NT2/D1 (cell line): ENCODE measurements at regions not wholly inside any gene's neighbourhood (a gene's known extent, or its start where the extent isn't known, plus 50 kb on each side); places are given as distances from the start of the nearest gene placed in this dataset.

Experiments used
- DNase-seq: peaks from one replicate; pipeline ENCODE4 v3.0.0-alpha.2; 2011; ENCODE audit warnings: low read depth, low spot score
- H3K27me3 ChIP-seq: 2 replicates; pipeline ENCODE4 v1.6.0; 2011; ENCODE audit warnings: mild to moderate bottlenecking; ENCODE audit not compliant: insufficient read length, insufficient read depth
- H3K36me3 ChIP-seq: 2 replicates; pipeline ENCODE4 v1.6.1; 2011; ENCODE audit warnings: mild to moderate bottlenecking, low read length, mixed read lengths; ENCODE audit not compliant: insufficient read depth, insufficient read length
- H3K4me1 ChIP-seq: 2 replicates; pipeline ENCODE4 v1.5.1; 2011; ENCODE audit not compliant: insufficient read depth, insufficient read length
- H3K4me3 ChIP-seq: 2 replicates; pipeline ENCODE4 v1.5.1; 2011; ENCODE audit warnings: low read depth; ENCODE audit not compliant: insufficient read length
- H3K9ac ChIP-seq: 2 replicates; pipeline ENCODE4 v1.6.0; 2011; ENCODE audit warnings: low read depth; ENCODE audit not compliant: insufficient read length
- H3K9me3 ChIP-seq: 2 replicates; pipeline ENCODE4 v1.5.1; 2011; ENCODE audit warnings: mild to moderate bottlenecking, low read length; ENCODE audit not compliant: insufficient read depth
- SUZ12 ChIP-seq: IDR thresholded peaks from 2 replicates; pipeline ENCODE4 v1.6.1; 2011; ENCODE audit not compliant: insufficient read length, insufficient read depth; ENCODE audit errors: extremely low read depth
- YY1 ChIP-seq: IDR thresholded peaks from 2 replicates; pipeline ENCODE4 v1.6.1; 2011; ENCODE audit not compliant: insufficient read length, insufficient read depth
- ZNF274 ChIP-seq: IDR thresholded peaks from 2 replicates; pipeline ENCODE4 v1.6.1; 2011; ENCODE audit warnings: mild to moderate bottlenecking, low read depth, low read length

GRCh38 chr1:217004776-217005436, 281.7 kb upstream of the ESRRG start:
- Histone ChIP-seq H3K9me3 (no peaks in the 10 kb centered on the region), H3K27me3 (no peaks in the 10 kb centered on the region), H3K4me3 (no peak overlapping the region), H3K36me3 (no peaks in the 10 kb centered on the region), H3K4me1 (no peaks in the 10 kb centered on the region), H3K9ac (no peak overlapping the region)
- no peak for DNase-seq
- TF ChIP-seq ZNF274, result no peak
- TF ChIP-seq SUZ12, result no peak
- no peak for TF ChIP-seq YY1

GRCh38 chr1:217003355-217003754, 280.1 kb upstream of the ESRRG start:
- no peak for DNase-seq

GRCh38 chr1:216997831-216998230, 274.6 kb upstream of the ESRRG start:
- no peaks in the 10 kb centered on the region for H3K36me3 ChIP-seq
- TF ChIP-seq SUZ12, result no peak
- TF ChIP-seq YY1, result no peak
- no peak for TF ChIP-seq ZNF274
- no peak overlapping the region for H3K9ac ChIP-seq
- H3K4me3 ChIP-seq, result no peak overlapping the region
- no peak for DNase-seq
- no peaks in the 10 kb centered on the region for H3K4me1 ChIP-seq
- H3K27me3 ChIP-seq, result no peaks in the 10 kb centered on the region
- H3K9me3 ChIP-seq, result no peaks in the 10 kb centered on the region

More at GRCh38 chr1:217003355-217003754, 280.1 kb upstream of the ESRRG start:
- Histone ChIP-seq H3K9ac (no peak overlapping the region), H3K4me1 (no peaks in the 10 kb centered on the region), H3K4me3 (no peak overlapping the region), H3K9me3 (no peaks in the 10 kb centered on the region), H3K36me3 (no peaks in the 10 kb centered on the region), H3K27me3 (no peaks in the 10 kb centered on the region)
- TF ChIP-seq SUZ12, result no peak
- no peak for TF ChIP-seq YY1
- no peak for TF ChIP-seq ZNF274

- Histone ChIP-seq H3K9me3 (no peaks in the 10 kb centered on the region), H3K4me3 (no peak overlapping the region), H3K27me3 (no peaks in the 10 kb centered on the region), H3K4me1 (no peaks in the 10 kb centered on the region), H3K36me3 (no peaks in the 10 kb centered on the region), H3K9ac (no peak overlapping the region)
- no peak for DNase-seq
- no peak for TF ChIP-seq SUZ12
These were observed 273.8 kb upstream of the ESRRG start for GRCh38 chr1:216997069-216997468.

GRCh38 chr1:216984536-216984935, 261.3 kb upstream of the ESRRG start:
- no peak for TF ChIP-seq SUZ12
- Histone ChIP-seq H3K9ac (no peak overlapping the region), H3K4me1 (no peaks in the 10 kb centered on the region), H3K27me3 (no peaks in the 10 kb centered on the region), H3K36me3 (no peaks in the 10 kb centered on the region), H3K9me3 (no peaks in the 10 kb centered on the region), H3K4me3 (no peak overlapping the region)
- no peak for DNase-seq

- no peaks in the 10 kb centered on the region for H3K9me3 ChIP-seq
- H3K4me3 ChIP-seq, result no peak overlapping the region
- no peak for DNase-seq
- H3K9ac ChIP-seq, result no peak overlapping the region
- TF ChIP-seq YY1, result no peak
- TF ChIP-seq SUZ12, result no peak
- TF ChIP-seq ZNF274, result no peak
- H3K36me3 ChIP-seq, result no peaks in the 10 kb centered on the region
- no peaks in the 10 kb centered on the region for H3K27me3 ChIP-seq
- no peaks in the 10 kb centered on the region for H3K4me1 ChIP-seq
These were observed 260.6 kb upstream of the ESRRG start for GRCh38 chr1:216983823-216984222.

GRCh38 chr1:216961516-216961915, 238.3 kb upstream of the ESRRG start:
- TF ChIP-seq YY1, result no peak
- no peak for TF ChIP-seq ZNF274
- TF ChIP-seq SUZ12, result no peak
- Histone ChIP-seq H3K4me1 (no peaks in the 10 kb centered on the region), H3K36me3 (no peaks in the 10 kb centered on the region), H3K27me3 (no peaks in the 10 kb centered on the region), H3K4me3 (no peak overlapping the region), H3K9me3 (no peaks in the 10 kb centered on the region), H3K9ac (no peak overlapping the region)
- DNase-seq, result no peak

GRCh38 chr1:216960716-216961115, 237.5 kb upstream of the ESRRG start:
- no peak overlapping the region for H3K9ac ChIP-seq
- no peaks in the 10 kb centered on the region for H3K36me3 ChIP-seq
- no peaks in the 10 kb centered on the region for H3K9me3 ChIP-seq
- no peaks in the 10 kb centered on the region for H3K4me1 ChIP-seq
- no peaks in the 10 kb centered on the region for H3K27me3 ChIP-seq
- H3K4me3 ChIP-seq, result no peak overlapping the region
- no peak for TF ChIP-seq YY1
- TF ChIP-seq ZNF274, result no peak
- TF ChIP-seq SUZ12, result no peak
- no peak for DNase-seq
